ENCODE measurements at regions not wholly inside any gene's neighbourhood (a gene's known extent, or its start where the extent isn't known, plus 50 kb on each side); places are given as distances from the start of the nearest gene placed in this dataset.

GRCh38 chr1:90201467-90202358 lies 206.8 kb downstream of the ZNF326 start:
- peak; percentile 2 for DNase-seq (ENCODE audit: low spot score)

- DNase-seq (ENCODE audit: low spot score) = no peak
Observed at GRCh38 chr1:90200646-90201205, 205.8 kb downstream of the ZNF326 start.

GRCh38 chr1:90198616-90199332 lies 203.9 kb downstream of the ZNF326 start:
- no peak for DNase-seq (ENCODE audit: low spot score)

GRCh38 chr1:90193116-90193515 lies 198.2 kb downstream of the ZNF326 start:
- no peak for DNase-seq (ENCODE audit: low spot score)

GRCh38 chr1:90192408-90192807 lies 197.5 kb downstream of the ZNF326 start:
- DNase-seq (ENCODE audit: low spot score) = no peak

GRCh38 chr1:90190523-90190922 lies 195.6 kb downstream of the ZNF326 start:
- DNase-seq (ENCODE audit: low spot score) = no peak

GRCh38 chr1:90189889-90190288 lies 195.0 kb downstream of the ZNF326 start:
- no peak for DNase-seq (ENCODE audit: low spot score)

- no peak for DNase-seq (ENCODE audit: low spot score)
Observed at GRCh38 chr1:90187323-90187585, 192.3 kb downstream of the ZNF326 start.

- no peak for DNase-seq (ENCODE audit: low spot score)
Observed at GRCh38 chr1:90186506-90187322, 191.8 kb downstream of the ZNF326 start.

- DNase-seq (ENCODE audit: low spot score) = no peak
Observed at GRCh38 chr1:90176530-90176929, 181.6 kb downstream of the ZNF326 start.

- DNase-seq (ENCODE audit: low spot score) = no peak
Observed at GRCh38 chr1:90175490-90176167, 180.7 kb downstream of the ZNF326 start.

GRCh38 chr1:90174246-90174645 lies 179.3 kb downstream of the ZNF326 start:
- peak; percentile 1 for DNase-seq (ENCODE audit: low spot score)

GRCh38 chr1:90162216-90162615 lies 167.3 kb downstream of the ZNF326 start:
- no peak for DNase-seq (ENCODE audit: low spot score)

GRCh38 chr1:90161625-90162024 lies 166.7 kb downstream of the ZNF326 start:
- no peak for DNase-seq (ENCODE audit: low spot score)

GRCh38 chr1:90155721-90156487 lies 161.0 kb downstream of the ZNF326 start:
- DNase-seq (ENCODE audit: low spot score) = no peak

GRCh38 chr1:90154711-90155110 lies 159.8 kb downstream of the ZNF326 start:
- no peak for DNase-seq (ENCODE audit: low spot score)

GRCh38 chr1:90149101-90149500 lies 154.2 kb downstream of the ZNF326 start:
- DNase-seq (ENCODE audit: low spot score) = no peak

GRCh38 chr1:90147093-90147492 lies 152.2 kb downstream of the ZNF326 start:
- DNase-seq (ENCODE audit: low spot score) = no peak

- no peak for DNase-seq (ENCODE audit: low spot score)
Observed at GRCh38 chr1:90144820-90145219, 149.9 kb downstream of the ZNF326 start.

- DNase-seq (ENCODE audit: low spot score) = no peak
Observed at GRCh38 chr1:90143591-90143990, 148.7 kb downstream of the ZNF326 start.

- no peak for DNase-seq (ENCODE audit: low spot score)
Observed at GRCh38 chr1:90142697-90143096, 147.8 kb downstream of the ZNF326 start.

Data from A172 (cell line).